ENCODE measurements at regions not wholly inside any gene's neighbourhood (a gene's known extent, or its start where the extent isn't known, plus 50 kb on each side); places are given as distances from the start of the nearest gene placed in this dataset.

- no peak overlapping the region for H3K9ac ChIP-seq (ENCODE audit: low read length)
- no peaks in the 10 kb centered on the region for H3F3A ChIP-seq (ENCODE audit: insufficient read depth, low read length, poor library complexity, severe bottlenecking)
- no peaks in the 10 kb centered on the region for H3K79me2 ChIP-seq (replicated peaks; ENCODE audit: insufficient read depth, low read length)
- H3K36me3 ChIP-seq (ENCODE audit: insufficient read depth, low read length) = no peaks in the 10 kb centered on the region
- H3K4me3 ChIP-seq (ENCODE audit: low read length) = no peak overlapping the region
- H3K9me2 ChIP-seq (ENCODE audit: insufficient read depth, low read length) = no peaks in the 10 kb centered on the region
- H2AFZ ChIP-seq (ENCODE audit: low read depth, low read length) = no peak overlapping the region
- H3K27me3 ChIP-seq (ENCODE audit: insufficient read depth, low read depth, low read length) = no peaks in the 10 kb centered on the region
- H3K9me3 ChIP-seq (ENCODE audit: low read length) = no peaks in the 10 kb centered on the region
- TF ChIP-seq TAF1 (IDR thresholded peaks at IDR 0.05; ENCODE audit: low read depth) (no peak), EZH2 (IDR thresholded peaks at IDR 0.05; ENCODE audit: borderline replicate concordance, insufficient read depth, low read length, poor library complexity, severe bottlenecking) (no peak), RAD21 (conservative IDR thresholded peaks at IDR 0.05) (no peak), POLR2AphosphoS5 (IDR thresholded peaks at IDR 0.05) (no peak), EP300 (conservative IDR thresholded peaks at IDR 0.05; ENCODE audit: poor library complexity, severe bottlenecking) (no peak), CTCF (IDR thresholded peaks at IDR 0.05; ENCODE audit: poor library complexity, severe bottlenecking) (no peak), MXI1 (conservative IDR thresholded peaks at IDR 0.05; ENCODE audit: poor library complexity, severe bottlenecking) (no peak), SMC3 (conservative IDR thresholded peaks at IDR 0.05; ENCODE audit: poor library complexity) (no peak)
- TF ChIP-seq, protein P1, sequence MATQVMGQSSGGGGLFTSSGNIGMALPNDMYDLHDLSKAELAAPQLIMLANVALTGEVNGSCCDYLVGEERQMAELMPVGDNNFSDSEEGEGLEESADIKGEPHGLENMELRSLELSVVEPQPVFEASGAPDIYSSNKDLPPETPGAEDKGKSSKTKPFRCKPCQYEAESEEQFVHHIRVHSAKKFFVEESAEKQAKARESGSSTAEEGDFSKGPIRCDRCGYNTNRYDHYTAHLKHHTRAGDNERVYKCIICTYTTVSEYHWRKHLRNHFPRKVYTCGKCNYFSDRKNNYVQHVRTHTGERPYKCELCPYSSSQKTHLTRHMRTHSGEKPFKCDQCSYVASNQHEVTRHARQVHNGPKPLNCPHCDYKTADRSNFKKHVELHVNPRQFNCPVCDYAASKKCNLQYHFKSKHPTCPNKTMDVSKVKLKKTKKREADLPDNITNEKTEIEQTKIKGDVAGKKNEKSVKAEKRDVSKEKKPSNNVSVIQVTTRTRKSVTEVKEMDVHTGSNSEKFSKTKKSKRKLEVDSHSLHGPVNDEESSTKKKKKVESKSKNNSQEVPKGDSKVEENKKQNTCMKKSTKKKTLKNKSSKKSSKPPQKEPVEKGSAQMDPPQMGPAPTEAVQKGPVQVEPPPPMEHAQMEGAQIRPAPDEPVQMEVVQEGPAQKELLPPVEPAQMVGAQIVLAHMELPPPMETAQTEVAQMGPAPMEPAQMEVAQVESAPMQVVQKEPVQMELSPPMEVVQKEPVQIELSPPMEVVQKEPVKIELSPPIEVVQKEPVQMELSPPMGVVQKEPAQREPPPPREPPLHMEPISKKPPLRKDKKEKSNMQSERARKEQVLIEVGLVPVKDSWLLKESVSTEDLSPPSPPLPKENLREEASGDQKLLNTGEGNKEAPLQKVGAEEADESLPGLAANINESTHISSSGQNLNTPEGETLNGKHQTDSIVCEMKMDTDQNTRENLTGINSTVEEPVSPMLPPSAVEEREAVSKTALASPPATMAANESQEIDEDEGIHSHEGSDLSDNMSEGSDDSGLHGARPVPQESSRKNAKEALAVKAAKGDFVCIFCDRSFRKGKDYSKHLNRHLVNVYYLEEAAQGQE (IDR thresholded peaks at IDR 0.05; ENCODE audit: borderline replicate concordance) = no peak
- no peak overlapping the region for H3K4me2 ChIP-seq (ENCODE audit: low read length)
- no peaks in the 10 kb centered on the region for H4K20me1 ChIP-seq (ENCODE audit: insufficient read depth)
- H3K27ac ChIP-seq (ENCODE audit: low read length) = no peak overlapping the region
Measured at GRCh38 chr1:232177438-232177837, 452.5 kb downstream of the SIPA1L2 start.

GRCh38 chr1:232176222-232176621, 453.7 kb downstream of the SIPA1L2 start:
- TF ChIP-seq, protein P1 (IDR thresholded peaks at IDR 0.05; ENCODE audit: borderline replicate concordance) = no peak
- TF ChIP-seq POLR2AphosphoS5 (IDR thresholded peaks at IDR 0.05) = no peak
- TF ChIP-seq TAF1 (IDR thresholded peaks at IDR 0.05; ENCODE audit: low read depth) = no peak
- no peak for TF ChIP-seq EZH2 (IDR thresholded peaks at IDR 0.05; ENCODE audit: borderline replicate concordance, insufficient read depth, low read length, poor library complexity, severe bottlenecking)
- no peak for TF ChIP-seq EP300 (conservative IDR thresholded peaks at IDR 0.05; ENCODE audit: poor library complexity, severe bottlenecking)
- no peak for TF ChIP-seq RAD21 (conservative IDR thresholded peaks at IDR 0.05)
- no peak for TF ChIP-seq CTCF (IDR thresholded peaks at IDR 0.05; ENCODE audit: poor library complexity, severe bottlenecking)
- no peak for TF ChIP-seq SMC3 (conservative IDR thresholded peaks at IDR 0.05; ENCODE audit: poor library complexity)
- no peak for TF ChIP-seq MXI1 (conservative IDR thresholded peaks at IDR 0.05; ENCODE audit: poor library complexity, severe bottlenecking)

More at GRCh38 chr1:232176222-232176621, 453.7 kb downstream of the SIPA1L2 start:
- Histone ChIP-seq H4K20me1 (ENCODE audit: insufficient read depth) (no peaks in the 10 kb centered on the region), H3K4me2 (ENCODE audit: low read length) (no peak overlapping the region), H3K36me3 (ENCODE audit: insufficient read depth, low read length) (no peaks in the 10 kb centered on the region), H3K9me2 (ENCODE audit: insufficient read depth, low read length) (no peaks in the 10 kb centered on the region), H3K9me3 (ENCODE audit: low read length) (no peaks in the 10 kb centered on the region), H3K9ac (ENCODE audit: low read length) (no peak overlapping the region), H3K27me3 (ENCODE audit: insufficient read depth, low read depth, low read length) (no peaks in the 10 kb centered on the region), H2AFZ (ENCODE audit: low read depth, low read length) (no peak overlapping the region), H3K27ac (ENCODE audit: low read length) (no peak overlapping the region), H3F3A (ENCODE audit: insufficient read depth, low read length, poor library complexity, severe bottlenecking) (no peaks in the 10 kb centered on the region), H3K79me2 (replicated peaks; ENCODE audit: insufficient read depth, low read length) (no peaks in the 10 kb centered on the region), H3K4me3 (ENCODE audit: low read length) (no peak overlapping the region)
